ENCODE measurements at regions not wholly inside any gene's neighbourhood (a gene's known extent, or its start where the extent isn't known, plus 50 kb on each side); places are given as distances from the start of the nearest gene placed in this dataset.

DNA sequence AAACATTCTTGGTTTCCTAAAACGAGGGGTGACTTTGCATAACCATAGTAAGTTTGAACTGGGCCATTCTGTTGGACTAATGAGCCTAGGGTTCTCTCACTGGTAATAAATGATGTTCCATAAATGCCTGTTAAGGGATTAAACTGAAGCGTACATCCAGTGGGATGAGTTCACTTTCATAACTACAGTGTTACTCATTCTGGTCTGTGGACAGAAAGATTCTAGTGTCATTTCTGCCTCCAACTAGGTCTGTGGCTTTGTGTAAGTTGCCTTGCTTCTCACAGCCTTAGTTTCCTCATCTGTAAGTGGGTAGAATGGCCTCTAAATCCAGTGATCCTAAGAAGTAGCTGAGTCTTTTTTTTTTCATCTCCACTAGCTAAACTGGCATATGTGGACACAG lies 1860.6 kb upstream of the PIK3C3 start:
- TF ChIP-seq POLR2A (IDR thresholded peaks at IDR 0.05) (no peak), POLR2AphosphoS5 (IDR thresholded peaks at IDR 0.05) (no peak)
- TF ChIP-seq, protein P1, sequence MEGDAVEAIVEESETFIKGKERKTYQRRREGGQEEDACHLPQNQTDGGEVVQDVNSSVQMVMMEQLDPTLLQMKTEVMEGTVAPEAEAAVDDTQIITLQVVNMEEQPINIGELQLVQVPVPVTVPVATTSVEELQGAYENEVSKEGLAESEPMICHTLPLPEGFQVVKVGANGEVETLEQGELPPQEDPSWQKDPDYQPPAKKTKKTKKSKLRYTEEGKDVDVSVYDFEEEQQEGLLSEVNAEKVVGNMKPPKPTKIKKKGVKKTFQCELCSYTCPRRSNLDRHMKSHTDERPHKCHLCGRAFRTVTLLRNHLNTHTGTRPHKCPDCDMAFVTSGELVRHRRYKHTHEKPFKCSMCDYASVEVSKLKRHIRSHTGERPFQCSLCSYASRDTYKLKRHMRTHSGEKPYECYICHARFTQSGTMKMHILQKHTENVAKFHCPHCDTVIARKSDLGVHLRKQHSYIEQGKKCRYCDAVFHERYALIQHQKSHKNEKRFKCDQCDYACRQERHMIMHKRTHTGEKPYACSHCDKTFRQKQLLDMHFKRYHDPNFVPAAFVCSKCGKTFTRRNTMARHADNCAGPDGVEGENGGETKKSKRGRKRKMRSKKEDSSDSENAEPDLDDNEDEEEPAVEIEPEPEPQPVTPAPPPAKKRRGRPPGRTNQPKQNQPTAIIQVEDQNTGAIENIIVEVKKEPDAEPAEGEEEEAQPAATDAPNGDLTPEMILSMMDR (IDR thresholded peaks at IDR 0.05 in 8 of 11, conservative IDR thresholded peaks at IDR 0.05 in 3 of 11): no peak
- Histone ChIP-seq H3K27me3 (replicated peaks in 1 of 7) (no peaks in the 10 kb centered on the region), H3K27ac (no peak overlapping the region), H3K36me3 (no peaks in the 10 kb centered on the region), H3K4me3 (no peak overlapping the region), H3K4me1 (no peaks in the 10 kb centered on the region), H3K9me3 (peaks cover 0 to 7% (median 0%) of the 10 kb centered on the region in 8 donors)
- 58 to 68% (median 63%) methylated on average over 2 of the region's 2 CpGs for WGBS, 5 donors
- DNase-seq: no peak
- intact Hi-C loops (cut with DNase I; ENCODE audit: low total_unique reads): no loop called here

DNA sequence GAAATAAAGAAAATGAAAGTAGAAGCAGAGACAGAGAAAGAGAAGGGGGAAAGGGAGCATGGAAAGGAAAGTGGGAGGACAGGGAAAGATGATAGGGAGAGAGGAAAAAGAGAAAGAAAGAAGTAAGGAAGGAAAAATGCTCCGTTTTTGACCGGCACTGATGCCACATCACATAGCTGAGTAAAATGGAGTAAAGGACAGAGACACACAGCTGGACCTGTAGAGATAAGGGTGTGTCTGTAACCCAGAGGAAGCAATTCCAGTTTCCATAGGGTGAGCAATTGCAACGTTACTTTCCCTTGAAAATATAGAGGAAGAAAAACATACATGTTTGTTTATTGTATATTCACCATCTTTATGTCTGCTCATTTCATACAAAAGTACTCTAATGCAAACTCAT lies 1866.9 kb upstream of the PIK3C3 start:
- no peak for DNase-seq
- intact Hi-C loops (cut with DNase I; ENCODE audit: low total_unique reads): no loop called here
- no peak overlapping the region for H3K27ac ChIP-seq
- TF ChIP-seq, protein P1 (IDR thresholded peaks at IDR 0.05 in 8 of 11, conservative IDR thresholded peaks at IDR 0.05 in 3 of 11): no peak
- TF ChIP-seq POLR2A (IDR thresholded peaks at IDR 0.05) (no peak), POLR2AphosphoS5 (IDR thresholded peaks at IDR 0.05) (no peak)
- no peaks in the 10 kb centered on the region for H3K36me3 ChIP-seq
- H3K4me3 ChIP-seq: peak overlapping the region in 2 of 8 donors; percentile 9 to 10
- WGBS, 5 donors: 60 to 77% (median 65%) methylated on average over 3 of the region's 3 CpGs
- no peaks in the 10 kb centered on the region for H3K4me1 ChIP-seq
- H3K27me3 ChIP-seq (replicated peaks in 1 of 7): no peaks in the 10 kb centered on the region
- H3K9me3 ChIP-seq: peaks cover 0 to 7% (median 0%) of the 10 kb centered on the region in 8 donors

DNA sequence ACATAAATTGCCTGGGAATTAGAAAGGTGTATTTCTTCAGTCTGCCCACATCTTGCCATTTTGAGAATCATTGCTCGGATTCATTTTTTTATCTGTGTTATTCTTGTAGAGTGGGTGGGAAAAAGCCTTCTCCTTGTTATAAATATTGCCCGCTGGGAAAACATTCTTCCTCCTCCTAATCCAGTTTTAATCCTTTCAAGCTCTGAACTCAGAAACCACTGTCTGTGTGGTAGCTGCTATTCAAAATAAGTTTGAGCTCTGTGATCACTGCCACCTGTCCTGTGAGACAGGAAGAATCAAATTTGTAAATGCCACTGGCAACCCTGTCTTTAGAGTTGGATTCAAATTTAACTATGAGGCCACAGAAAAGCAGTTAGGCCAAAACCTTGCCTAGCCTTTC lies 1875.2 kb upstream of the PIK3C3 start:
- H3K4me3 ChIP-seq: no peak overlapping the region
- no peaks in the 10 kb centered on the region for H3K36me3 ChIP-seq
- intact Hi-C loops (cut with DNase I; ENCODE audit: low total_unique reads): no loop called here
- DNase-seq: no peak
- no peaks in the 10 kb centered on the region for H3K4me1 ChIP-seq
- no peak overlapping the region for H3K27ac ChIP-seq
- no peaks in the 10 kb centered on the region for H3K27me3 ChIP-seq (replicated peaks in 1 of 7)
- no peak for TF ChIP-seq POLR2AphosphoS5 (IDR thresholded peaks at IDR 0.05)
- TF ChIP-seq POLR2A (IDR thresholded peaks at IDR 0.05): no peak
- TF ChIP-seq, protein P1 (IDR thresholded peaks at IDR 0.05 in 8 of 11, conservative IDR thresholded peaks at IDR 0.05 in 3 of 11): no peak
- 82 to 96% (median 87%) methylated on average over 2 of the region's 2 CpGs for WGBS, 5 donors
- H3K9me3 ChIP-seq: no peaks in the 10 kb centered on the region

DNA sequence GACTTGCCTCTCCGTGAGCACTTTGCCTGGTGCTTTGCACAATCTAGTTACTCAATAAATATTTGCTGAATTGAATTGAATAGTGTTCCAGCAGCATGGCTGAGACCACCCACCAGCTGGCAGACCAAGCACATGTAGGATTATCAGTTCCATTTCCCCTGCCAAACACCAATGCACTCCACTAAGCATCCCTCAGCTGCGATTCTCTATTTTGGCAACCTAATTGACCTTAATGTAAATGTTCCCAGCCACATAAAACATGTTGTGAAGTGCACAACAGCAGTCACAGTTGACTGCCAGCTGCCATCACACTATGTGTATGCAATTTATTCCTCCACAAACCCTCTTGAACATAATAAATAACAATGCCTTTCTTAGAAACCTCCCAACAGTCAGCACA lies 1879.4 kb upstream of the PIK3C3 start:
- H3K36me3 ChIP-seq: no peaks in the 10 kb centered on the region
- peaks cover 0 to 15% (median 0%) of the 10 kb centered on the region in 8 donors for H3K9me3 ChIP-seq
- intact Hi-C loops (cut with DNase I; ENCODE audit: low total_unique reads): no loop called here
- TF ChIP-seq, protein P1 (IDR thresholded peaks at IDR 0.05 in 8 of 11, conservative IDR thresholded peaks at IDR 0.05 in 3 of 11): no peak
- TF ChIP-seq POLR2AphosphoS5 (IDR thresholded peaks at IDR 0.05): no peak
- TF ChIP-seq POLR2A (IDR thresholded peaks at IDR 0.05): no peak
- H3K4me1 ChIP-seq: no peaks in the 10 kb centered on the region
- 75 to 90% (median 80%) methylated on average over 2 of the region's 2 CpGs for WGBS, 5 donors
- no peak for DNase-seq
- no peak overlapping the region for H3K4me3 ChIP-seq
- H3K27ac ChIP-seq: no peak overlapping the region
- no peaks in the 10 kb centered on the region for H3K27me3 ChIP-seq (replicated peaks in 1 of 7)
